ENCODE measurements at regions not wholly inside any gene's neighbourhood (a gene's known extent, or its start where the extent isn't known, plus 50 kb on each side); places are given as distances from the start of the nearest gene placed in this dataset.

- Histone ChIP-seq H2AFZ (ENCODE audit: low read length) (no peak overlapping the region), H3K9me3 (ENCODE audit: low read length) (peaks cover 84% of the 10 kb centered on the region), H3K4me1 (ENCODE audit: insufficient read depth, low read length) (no peaks in the 10 kb centered on the region), H3K4me3 (replicated peaks in 1 of 3; ENCODE audit: insufficient read depth in 1 of 3, low read depth in 2 of 3, low read length in 3 of 3) (no peak overlapping the region), H4K20me1 (ENCODE audit: insufficient read depth, low read length) (no peaks in the 10 kb centered on the region), H3K79me2 (ENCODE audit: insufficient read depth, low read length) (no peaks in the 10 kb centered on the region), H3K36me3 (replicated peaks in 1 of 2; ENCODE audit: control insufficient read depth in 1 of 2, insufficient read depth in 2 of 2, low read length in 2 of 2) (no peaks in the 10 kb centered on the region), H3K27ac (ENCODE audit: extremely low read length, insufficient read depth, low read length) (no peak overlapping the region), H3K9ac (ENCODE audit: insufficient read depth, low read depth, low read length) (no peak overlapping the region), H3K27me3 (ENCODE audit: control insufficient read depth in 1 of 2, insufficient read depth in 2 of 2, low read length in 2 of 2) (no peaks in the 10 kb centered on the region), H3K4me2 (ENCODE audit: low read depth, low read length) (no peak overlapping the region)
- no peak for ATAC-seq
- no TSS peak for BruUV-seq (replicated peaks)
- no peak for TF ChIP-seq ASH2L (IDR thresholded peaks at IDR 0.05; ENCODE audit: insufficient read length, low read depth, low read length)
- TF ChIP-seq CHD4 (IDR thresholded peaks at IDR 0.05; ENCODE audit: borderline replicate concordance, low read length), result no peak
- no peak for TF ChIP-seq IRF2 (CRISPR knock-in tag; IDR thresholded peaks at IDR 0.05)
- no peak for TF ChIP-seq PHF8 (CRISPR knock-in tag; IDR thresholded peaks at IDR 0.05)
- TF ChIP-seq IRF1 (CRISPR knock-in tag; IDR thresholded peaks at IDR 0.05; ENCODE audit: low read depth), result no peak
- no peak for TF ChIP-seq MAFF (IDR thresholded peaks at IDR 0.05; ENCODE audit: low read depth, low read length)
- TF ChIP-seq TCF7L2 (IDR thresholded peaks at IDR 0.05; ENCODE audit: low read depth, low read length), result no peak
- ChIA-PET POLR2A (no interaction called here), CTCF (ENCODE audit: low intra/inter-chr PET ratio, low total read pairs) (no interaction called here)
- DNase-seq (ENCODE audit: low spot score), result no peak
- 39% methylated on average over 2 of the region's 2 CpGs for WGBS (ENCODE audit: low lambda C conversion rate)
- in situ Hi-C loops (cut with HindIII; ENCODE audit: extremely low pct_ligation_motif_present, low pct_unique_long_range_greater_than_20kb), result no loop called here
- intact Hi-C loops (cut with micrococcal nuclease; ENCODE audit: unreplicated experiment), result no loop called here
- no peak for FAIRE-seq
Measured at GRCh38 chr3:6523043-6523442, 337.9 kb upstream of the GRM7 start.

DNA sequence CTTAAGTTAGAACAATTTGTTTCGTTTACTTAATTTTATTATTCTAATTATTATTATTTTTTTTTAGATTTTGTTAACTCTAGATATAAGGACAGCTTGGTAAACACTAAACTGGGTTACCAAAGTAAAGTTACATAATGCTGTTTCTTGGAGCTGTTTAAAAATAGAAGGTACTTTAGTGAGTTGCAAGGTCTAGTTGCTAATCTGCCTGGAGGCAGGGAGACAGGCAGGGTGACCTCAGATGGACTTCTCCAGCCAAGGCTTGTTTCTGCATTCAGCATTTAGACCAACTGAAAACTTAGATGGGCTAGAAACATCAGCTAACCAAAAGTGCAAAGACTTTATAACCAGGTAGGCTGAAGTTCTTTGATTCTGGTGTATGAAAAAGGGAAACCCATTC is 336.4 kb upstream of the GRM7 start:
- Histone ChIP-seq H3K27ac (ENCODE audit: extremely low read length, insufficient read depth, low read length) (no peak overlapping the region), H2AFZ (ENCODE audit: low read length) (no peak overlapping the region), H3K36me3 (replicated peaks in 1 of 2; ENCODE audit: control insufficient read depth in 1 of 2, insufficient read depth in 2 of 2, low read length in 2 of 2) (no peaks in the 10 kb centered on the region), H3K9me3 (ENCODE audit: low read length) (peaks cover 84% of the 10 kb centered on the region), H3K27me3 (ENCODE audit: control insufficient read depth in 1 of 2, insufficient read depth in 2 of 2, low read length in 2 of 2) (no peaks in the 10 kb centered on the region), H3K9ac (ENCODE audit: insufficient read depth, low read depth, low read length) (no peak overlapping the region), H4K20me1 (ENCODE audit: insufficient read depth, low read length) (no peaks in the 10 kb centered on the region), H3K4me3 (replicated peaks in 1 of 3; ENCODE audit: insufficient read depth in 1 of 3, low read depth in 2 of 3, low read length in 3 of 3) (no peak overlapping the region), H3K4me1 (ENCODE audit: insufficient read depth, low read length) (no peaks in the 10 kb centered on the region), H3K4me2 (ENCODE audit: low read depth, low read length) (no peak overlapping the region), H3K79me2 (ENCODE audit: insufficient read depth, low read length) (no peaks in the 10 kb centered on the region)
- ChIA-PET POLR2A (no interaction called here), CTCF (ENCODE audit: low intra/inter-chr PET ratio, low total read pairs) (no interaction called here)
- WGBS (ENCODE audit: low lambda C conversion rate), result 36% methylated on average over 1 of the region's 1 CpG
- no TSS peak for BruUV-seq (replicated peaks)
- FAIRE-seq (no peak), DNase-seq (ENCODE audit: low spot score) (no peak), ATAC-seq (no peak)
- in situ Hi-C loops (cut with HindIII; ENCODE audit: extremely low pct_ligation_motif_present, low pct_unique_long_range_greater_than_20kb), result no loop called here
- intact Hi-C loops (cut with micrococcal nuclease; ENCODE audit: unreplicated experiment), result no loop called here
- TF ChIP-seq KDM4B (CRISPR knock-in tag; IDR thresholded peaks at IDR 0.05), result no peak
- TF ChIP-seq FOSL2 (CRISPR knock-in tag; IDR thresholded peaks at IDR 0.05), result no peak
- no peak for TF ChIP-seq ZNF407 (CRISPR knock-in tag; IDR thresholded peaks at IDR 0.05; ENCODE audit: not compliant biosample characterization)
- TF ChIP-seq MXD4 (CRISPR knock-in tag; IDR thresholded peaks at IDR 0.05), result no peak
- TF ChIP-seq NR2F6 (IDR thresholded peaks at IDR 0.05), result no peak
- no peak for TF ChIP-seq NR2F6 (CRISPR knock-in tag; IDR thresholded peaks at IDR 0.05)
